Neuronal stem cell (in vitro differentiated cells): ENCODE measurements at regions not wholly inside any gene's neighbourhood (a gene's known extent, or its start where the extent isn't known, plus 50 kb on each side); places are given as distances from the start of the nearest gene placed in this dataset.
"Not testable (repeated sequence)": the region's sequence is repeated elsewhere in the genome, so short reads cannot be mapped to it uniquely, and the experiment has no call there.

Experiments
- DNase-seq: peaks from one replicate; pipeline ENCODE4 v3.0.0-alpha.2; 2013; ENCODE audit warnings: low spot score
- H2AFZ ChIP-seq: one replicate; pipeline ENCODE4 v1.6.1; 2013; ENCODE audit warnings: mild to moderate bottlenecking, low read length, inconsistent platforms
- H2AK5ac ChIP-seq: 2 replicates; pipeline ENCODE4 v1.6.1; 2013; ENCODE audit warnings: low read depth, mild to moderate bottlenecking, inconsistent platforms, low read length, moderate library complexity, mixed read lengths
- H2BK120ac ChIP-seq: 2 replicates; pipeline ENCODE4 v1.6.1; 2013; ENCODE audit warnings: low read depth, mild to moderate bottlenecking, inconsistent platforms, low read length, moderate library complexity, mixed read lengths
- H2BK12ac ChIP-seq: one replicate; pipeline ENCODE4 v1.6.1; 2013; ENCODE audit warnings: low read length, inconsistent platforms
- H2BK15ac ChIP-seq: 2 replicates; pipeline ENCODE4 v1.6.1; 2013; ENCODE audit warnings: mild to moderate bottlenecking, low read length, inconsistent platforms, mixed read lengths
- H2BK5ac ChIP-seq: one replicate; pipeline ENCODE4 v1.6.1; 2013; ENCODE audit warnings: inconsistent platforms, mild to moderate bottlenecking, low read length, moderate library complexity
- H3K14ac ChIP-seq: one replicate; pipeline ENCODE4 v1.6.1; 2013; ENCODE audit warnings: low read length, inconsistent platforms
- H3K18ac ChIP-seq: 2 replicates; pipeline ENCODE4 v1.6.1; 2013; ENCODE audit warnings: low read length, inconsistent platforms
- H3K23ac ChIP-seq: 2 replicates; pipeline ENCODE4 v1.6.1; 2013; ENCODE audit warnings: low read depth, mild to moderate bottlenecking, mixed read lengths, low read length, inconsistent platforms; ENCODE audit not compliant: poor library complexity
- H3K27ac ChIP-seq: replicated peaks from 3 replicates; pipeline ENCODE4 v1.5.1; 2013; ENCODE audit warnings: low read length, inconsistent platforms
- H3K27me3 ChIP-seq, 3 experiments: 2 replicates each; pipeline ENCODE4 v1.6.1; 2013; ENCODE audit warnings: low read length in 3 of 3, mild to moderate bottlenecking in 2 of 3, inconsistent platforms in 1 of 3, low read depth in 1 of 3, mixed read lengths in 1 of 3, moderate library complexity in 1 of 3; ENCODE audit not compliant: control insufficient read depth in 3 of 3, insufficient read depth in 3 of 3
- H3K36me3 ChIP-seq, 2 donors: replicated peaks in 1 of 2; 2 replicates each; pipeline ENCODE4 v1.6.1; 2013; ENCODE audit warnings: low read length in 2 of 2; ENCODE audit not compliant: control insufficient read depth in 2 of 2, insufficient read depth in 2 of 2
- H3K4ac ChIP-seq: 2 replicates; pipeline ENCODE4 v1.6.1; 2013; ENCODE audit warnings: inconsistent platforms, mild to moderate bottlenecking, low read length, moderate library complexity
- H3K4me1 ChIP-seq, 2 donors: 1 replicate in 1 of 2; 2 replicates in 1 of 2; pipeline ENCODE4 v1.6.1; 2013; ENCODE audit warnings: low read length in 2 of 2, low read depth in 1 of 2; ENCODE audit not compliant: control insufficient read depth in 2 of 2, insufficient read depth in 1 of 2
- H3K4me2 ChIP-seq: one replicate; pipeline ENCODE4 v1.6.1; 2013; ENCODE audit warnings: mild to moderate bottlenecking, low read length, inconsistent platforms; ENCODE audit not compliant: insufficient read depth, poor library complexity, severe bottlenecking
- H3K4me3 ChIP-seq, 2 donors: 2 replicates each; pipeline ENCODE4 v1.5.1; 2013; ENCODE audit warnings: low read length in 2 of 2, mild to moderate bottlenecking in 2 of 2, inconsistent platforms in 1 of 2, moderate library complexity in 1 of 2
- H3K79me1 ChIP-seq: one replicate; pipeline ENCODE4 v1.6.1; 2013; ENCODE audit warnings: low read depth, mild to moderate bottlenecking, inconsistent platforms, low read length, moderate library complexity
- H3K9ac ChIP-seq: one replicate; pipeline ENCODE4 v1.6.1; 2013; ENCODE audit warnings: mild to moderate bottlenecking, low read depth, low read length, inconsistent platforms; ENCODE audit not compliant: poor library complexity
- H3K9me3 ChIP-seq, 2 donors: replicated peaks in 1 of 2; 2 replicates each; pipeline versions ENCODE3 to v1.6.1; 2013; ENCODE audit warnings: low read length in 2 of 2, mild to moderate bottlenecking in 2 of 2, inconsistent platforms in 1 of 2, low read depth in 1 of 2, mixed read lengths in 1 of 2, moderate library complexity in 1 of 2; ENCODE audit not compliant: control insufficient read depth in 2 of 2, insufficient read depth in 1 of 2
- H4K8ac ChIP-seq: one replicate; pipeline ENCODE4 v1.6.1; 2013; ENCODE audit warnings: low read depth, mild to moderate bottlenecking, inconsistent platforms, low read length, moderate library complexity
- H4K91ac ChIP-seq: one replicate; pipeline ENCODE4 v1.6.1; 2013; ENCODE audit warnings: low read length, low read depth, mild to moderate bottlenecking, inconsistent platforms; ENCODE audit not compliant: poor library complexity
- WGBS, 2 donors: extraction: QIAGEN DNeasy Blood & Tissue Kit; methylation state at CpG; one replicate each; pipeline ENCODE4 v1.1.7; 2013; ENCODE audit warnings: missing lambda C conversion rate in 2 of 2, mixed read lengths in 1 of 2; ENCODE audit not compliant: insufficient read length in 2 of 2, insufficient replicate concordance in 1 of 2; ENCODE audit errors: extremely low coverage in 2 of 2; 5-methylcytosine and 5-hydroxymethylcytosine counted together

- H3K14ac ChIP-seq, H3K36me3 ChIP-seq, H3K79me1 ChIP-seq, H3K4me2 ChIP-seq, DNase-seq, H3K4me1 ChIP-seq, H2BK12ac ChIP-seq, H3K18ac ChIP-seq, H3K27me3 ChIP-seq, H3K23ac ChIP-seq, H3K4ac ChIP-seq, H3K9ac ChIP-seq, H2BK15ac ChIP-seq, H4K8ac ChIP-seq, H4K91ac ChIP-seq, H2AK5ac ChIP-seq, H3K9me3 ChIP-seq, H2BK120ac ChIP-seq, H3K4me3 ChIP-seq, H3K27ac ChIP-seq, H2AFZ ChIP-seq, H2BK5ac ChIP-seq: not testable (repeated sequence)
- no CpG with 5 or more reads among the region's 3 CpGs for WGBS, 2 donors
Measured at GRCh38 chr14:54266616-54267015, 130.2 kb upstream of the CDKN3 start.

GRCh38 chr14:54267172-54267571 lies 129.6 kb upstream of the CDKN3 start:
- Histone ChIP-seq H4K8ac (no peak overlapping the region), H3K9me3 (no peaks in the 10 kb centered on the region), H3K36me3 (no peaks in the 10 kb centered on the region), H2BK120ac (no peak overlapping the region), H3K23ac (no peak overlapping the region), H3K18ac (no peak overlapping the region), H2AK5ac (no peak overlapping the region), H3K27ac (no peak overlapping the region), H3K4me2 (no peak overlapping the region), H3K4me3 (no peak overlapping the region), H3K4me1 (peaks cover 0 to 2% of the 10 kb centered on the region in 2 donors), H3K14ac (no peak overlapping the region), H2BK12ac (no peak overlapping the region), H2BK15ac (no peak overlapping the region), H4K91ac (no peak overlapping the region), H2AFZ (no peak overlapping the region), H3K27me3 (peaks cover 0 to 8% (median 0%) of the 10 kb centered on the region in 3 experiments), H3K79me1 (no peaks in the 10 kb centered on the region), H3K4ac (no peak overlapping the region), H2BK5ac (no peak overlapping the region), H3K9ac (no peak overlapping the region)
- no peak for DNase-seq
- WGBS, 2 donors: no CpG with 5 or more reads among the region's 2 CpGs

GRCh38 chr14:54275997-54276725 lies 120.6 kb upstream of the CDKN3 start:
- WGBS, 2 donors: no CpG with 5 or more reads among the region's 5 CpGs
- no peak overlapping the region for H3K23ac ChIP-seq
- no peak overlapping the region for H3K27ac ChIP-seq
- peaks cover 0 to 18% (median 0%) of the 10 kb centered on the region in 3 experiments for H3K27me3 ChIP-seq
- H3K9me3 ChIP-seq: no peaks in the 10 kb centered on the region
- H3K4me2 ChIP-seq: no peak overlapping the region
- no peak overlapping the region for H2AK5ac ChIP-seq
- H3K4me3 ChIP-seq: no peak overlapping the region
- no peak overlapping the region for H2BK12ac ChIP-seq
- no peak overlapping the region for H2BK15ac ChIP-seq
- H3K79me1 ChIP-seq: no peaks in the 10 kb centered on the region
- no peak overlapping the region for H2BK120ac ChIP-seq
- DNase-seq: no peak
- no peak overlapping the region for H4K8ac ChIP-seq
- H3K4me1 ChIP-seq: peaks cover 2 to 4% of the 10 kb centered on the region in 2 donors
- no peak overlapping the region for H2BK5ac ChIP-seq
- H3K14ac ChIP-seq: no peak overlapping the region
- H3K9ac ChIP-seq: no peak overlapping the region
- H4K91ac ChIP-seq: no peak overlapping the region
- no peak overlapping the region for H2AFZ ChIP-seq
- H3K36me3 ChIP-seq: no peaks in the 10 kb centered on the region
- H3K4ac ChIP-seq: no peak overlapping the region
- H3K18ac ChIP-seq: no peak overlapping the region

GRCh38 chr14:54278087-54278486 lies 118.7 kb upstream of the CDKN3 start:
- H4K91ac ChIP-seq: no peak overlapping the region
- no peak for DNase-seq
- WGBS, 2 donors: no CpG with 5 or more reads among the region's 2 CpGs
- H2BK12ac ChIP-seq: no peak overlapping the region
- H3K4ac ChIP-seq: no peak overlapping the region
- no peaks in the 10 kb centered on the region for H3K36me3 ChIP-seq
- H3K4me2 ChIP-seq: no peak overlapping the region
- no peak overlapping the region for H3K18ac ChIP-seq
- H3K79me1 ChIP-seq: no peaks in the 10 kb centered on the region
- no peak overlapping the region for H3K27ac ChIP-seq
- peaks cover 0 to 10% (median 0%) of the 10 kb centered on the region in 3 experiments for H3K27me3 ChIP-seq
- H2AFZ ChIP-seq: no peak overlapping the region
- no peak overlapping the region for H2BK5ac ChIP-seq
- H4K8ac ChIP-seq: no peak overlapping the region
- no peak overlapping the region for H2AK5ac ChIP-seq
- no peak overlapping the region for H3K23ac ChIP-seq
- no peak overlapping the region for H2BK15ac ChIP-seq
- no peak overlapping the region for H3K4me3 ChIP-seq
- H3K4me1 ChIP-seq: peaks cover 2 to 4% of the 10 kb centered on the region in 2 donors
- H3K9me3 ChIP-seq: peaks cover 0 to 9% of the 10 kb centered on the region in 2 donors
- H2BK120ac ChIP-seq: no peak overlapping the region
- H3K9ac ChIP-seq: no peak overlapping the region
- no peak overlapping the region for H3K14ac ChIP-seq
